GM19452 (cell line): ENCODE measurements at regions not wholly inside any gene's neighbourhood (a gene's known extent, or its start where the extent isn't known, plus 50 kb on each side); places are given as distances from the start of the nearest gene placed in this dataset.
A peak's percentile ranks its signal among the peaks of the same experiment; 100 is the strongest.
"Not testable (repeated sequence)": the region's sequence is repeated elsewhere in the genome, so short reads cannot be mapped to it uniquely, and the experiment has no call there.

ENCODE experiments used
- ATAC-seq: cut with Tn5 transposase; IDR thresholded peaks from one replicate; pipeline ENCODE4 v1.9.1; 2021; ENCODE audit not compliant: unreplicated experiment

DNA sequence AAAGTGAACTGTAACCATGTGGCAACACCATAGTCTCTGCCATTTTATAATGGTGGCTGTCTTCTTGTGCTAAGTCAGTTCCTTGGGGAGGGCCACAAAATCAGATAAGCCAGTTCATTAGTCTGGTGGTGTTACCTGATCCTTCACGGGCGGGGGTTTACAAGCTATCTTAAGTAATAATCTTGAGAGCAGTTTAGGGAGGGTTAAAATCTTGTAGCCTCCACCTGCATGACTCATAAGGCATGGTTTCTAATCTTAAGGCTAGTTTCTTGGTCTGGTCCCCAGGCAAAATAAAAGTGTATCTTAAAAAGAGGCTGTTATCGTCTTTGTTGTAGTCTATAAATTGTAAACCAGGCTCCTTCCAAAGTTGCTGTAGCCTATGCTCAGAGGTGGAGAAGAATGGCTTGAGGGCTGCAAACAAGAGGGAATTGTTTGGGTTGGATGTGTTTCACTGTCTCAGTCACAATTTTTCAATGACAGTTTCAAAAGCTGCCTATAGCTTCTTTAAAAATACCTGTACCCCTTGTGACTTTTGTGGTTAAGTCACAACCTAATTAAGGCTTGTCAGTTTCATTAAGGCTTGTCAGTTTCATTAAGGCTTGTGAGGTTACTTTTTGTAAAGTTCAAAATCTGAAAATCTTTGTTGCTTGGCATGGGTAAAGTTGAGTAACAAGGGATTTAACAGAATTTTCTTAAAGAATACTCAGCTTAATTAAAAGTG lies 135.7 kb downstream of the RPS4Y2 start:
- ATAC-seq = peak; percentile 89

DNA sequence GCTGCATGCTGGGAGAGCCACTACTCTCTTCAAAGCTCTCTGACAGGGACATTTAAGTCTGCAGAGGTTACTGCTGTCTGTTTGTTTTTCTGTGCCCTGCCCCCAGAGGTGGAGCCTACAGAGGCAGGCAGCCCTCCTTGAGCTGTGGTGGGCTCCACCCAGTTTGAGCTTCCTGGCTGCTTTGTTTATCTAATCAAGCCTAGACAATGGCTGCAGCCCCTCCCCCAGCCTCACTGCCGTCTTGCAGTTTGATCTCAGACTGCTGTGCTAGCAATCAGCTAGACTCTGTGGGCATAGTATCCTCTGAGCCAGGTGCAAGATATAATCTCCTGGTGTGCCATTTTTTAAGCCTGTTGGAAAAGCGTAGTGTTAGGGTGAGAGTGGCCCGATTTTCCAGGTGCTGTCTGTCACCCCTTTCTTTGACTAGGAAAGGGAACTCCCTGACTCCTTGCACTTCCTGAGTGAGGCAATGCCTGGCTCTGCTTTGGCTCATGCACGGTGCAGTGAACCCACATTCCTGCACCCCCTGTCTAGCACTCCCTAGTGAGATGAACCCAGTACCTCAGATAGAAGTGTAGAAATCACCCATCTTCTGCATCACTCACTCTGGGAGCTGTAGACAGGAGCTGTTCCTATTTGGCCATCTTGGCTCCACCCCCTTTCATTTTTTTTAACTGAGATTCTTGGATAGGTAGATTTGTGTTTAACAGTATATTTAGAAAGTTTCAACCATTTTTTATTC lies 169.6 kb downstream of the RPS4Y2 start:
- ATAC-seq = not testable (repeated sequence)

DNA sequence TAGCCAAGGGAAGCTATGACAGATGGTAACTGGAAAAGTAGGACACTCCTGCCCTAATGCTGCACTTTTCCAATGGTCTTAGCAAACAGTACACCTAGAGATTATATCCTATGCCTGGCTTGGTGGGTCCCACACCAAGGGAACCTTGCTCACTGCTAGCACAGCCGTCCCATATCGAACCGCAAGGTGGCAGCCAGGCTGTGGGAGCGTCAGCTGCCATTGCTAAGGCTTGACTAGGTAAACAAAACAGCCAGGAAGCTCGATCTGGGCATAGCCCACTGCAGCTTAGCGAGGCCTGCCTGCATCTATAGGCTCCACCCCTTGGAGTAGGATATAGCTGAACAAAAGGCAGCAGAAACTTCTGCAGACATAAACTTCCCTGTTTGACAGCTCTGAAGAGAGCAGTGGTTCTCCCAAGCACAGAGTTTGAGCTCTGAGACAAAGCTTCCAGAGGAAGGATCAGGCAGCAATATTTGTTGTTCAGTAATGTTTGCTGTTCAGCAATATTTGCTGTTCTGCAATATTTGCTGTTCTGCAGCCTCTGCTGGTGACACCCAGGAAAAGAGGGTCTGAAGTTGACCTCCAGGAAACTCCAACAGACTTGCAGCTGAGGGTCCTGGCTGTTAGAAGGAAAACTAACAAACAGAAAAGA lies 173.9 kb downstream of the RPS4Y2 start:
- ATAC-seq = no peak

DNA sequence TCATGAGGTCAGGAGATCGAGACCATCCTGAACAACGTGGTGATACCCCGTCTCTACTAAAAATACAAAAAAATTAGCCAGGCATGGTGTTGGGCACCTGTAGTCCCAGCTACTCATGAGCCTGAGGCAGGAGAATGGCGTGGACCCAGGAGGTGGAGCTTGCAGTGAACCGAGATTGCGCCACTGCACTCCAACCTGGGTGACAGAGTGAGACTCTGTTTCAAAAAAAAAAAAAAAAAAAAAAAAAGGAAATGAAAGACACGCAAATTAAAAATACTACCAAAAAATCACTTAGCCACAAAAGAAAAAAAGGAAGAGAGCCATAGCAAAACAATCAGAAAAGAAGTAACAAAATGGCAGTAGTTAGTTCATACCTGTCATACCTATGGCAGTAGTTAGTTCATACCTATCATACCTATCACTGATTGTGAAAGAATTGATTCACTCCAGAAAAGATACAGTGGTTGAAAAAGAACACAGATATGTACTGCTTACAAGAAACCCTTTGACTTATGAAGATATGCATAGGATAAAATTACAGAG lies 180.9 kb downstream of the RPS4Y2 start:
- ATAC-seq = not testable (repeated sequence)

DNA sequence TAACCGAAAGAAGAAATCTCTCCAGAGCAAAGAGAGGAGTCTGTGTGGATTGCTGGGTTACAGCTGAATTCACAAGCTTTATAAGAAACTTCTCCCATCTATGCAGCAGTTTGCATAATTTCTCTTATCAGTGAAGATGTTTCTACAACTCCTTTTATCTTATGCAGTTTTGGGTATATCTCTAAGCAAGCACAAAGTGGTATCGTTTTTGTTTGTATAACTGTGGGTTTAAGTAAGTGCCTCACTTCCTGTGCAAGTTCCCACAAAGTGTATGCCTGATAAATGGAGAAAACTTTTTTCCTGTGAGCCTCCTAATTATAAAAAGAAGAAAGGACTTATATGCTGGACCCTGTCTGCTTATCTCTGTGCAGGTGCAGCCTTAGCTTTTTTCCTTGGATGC lies 205.6 kb downstream of the RPS4Y2 start:
- no peak for ATAC-seq

DNA sequence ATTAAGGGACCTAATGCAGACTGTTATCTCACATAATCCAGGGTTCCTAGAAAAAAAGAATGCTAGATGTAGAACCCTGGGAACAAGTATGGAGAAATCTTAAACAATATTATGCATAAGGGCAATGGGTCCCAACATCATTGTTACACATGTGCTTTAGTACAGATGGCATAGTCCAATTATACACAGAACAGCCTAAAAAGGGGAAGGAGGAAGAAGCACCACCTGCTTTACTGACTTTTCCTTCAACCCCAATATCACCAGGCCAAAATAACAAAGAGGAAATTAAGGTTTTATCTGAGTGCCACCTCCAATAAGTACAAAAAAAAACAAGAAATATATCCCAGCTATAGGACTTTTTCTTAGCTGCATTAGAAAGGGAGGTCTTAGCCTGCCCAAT lies 211.9 kb downstream of the RPS4Y2 start:
- ATAC-seq = no peak

DNA sequence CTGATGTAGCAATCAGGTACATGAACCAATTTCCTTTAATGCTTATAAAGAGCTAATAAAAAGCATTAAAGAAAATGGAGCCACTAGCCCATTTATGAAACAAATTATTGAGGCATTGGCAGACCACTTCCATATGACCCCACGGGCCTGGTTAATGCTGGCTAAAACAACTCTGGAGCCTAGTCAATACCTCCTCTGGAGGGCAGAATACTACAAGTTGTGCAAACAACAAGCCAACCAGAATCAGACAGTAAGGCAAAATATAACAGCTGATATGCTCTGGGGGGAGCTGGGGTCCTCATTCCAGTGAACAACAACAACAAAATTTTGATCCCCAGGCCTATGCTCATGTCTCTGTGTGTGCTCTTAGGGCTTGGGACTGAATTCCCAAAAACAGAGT lies 212.3 kb downstream of the RPS4Y2 start:
- ATAC-seq = no peak

DNA sequence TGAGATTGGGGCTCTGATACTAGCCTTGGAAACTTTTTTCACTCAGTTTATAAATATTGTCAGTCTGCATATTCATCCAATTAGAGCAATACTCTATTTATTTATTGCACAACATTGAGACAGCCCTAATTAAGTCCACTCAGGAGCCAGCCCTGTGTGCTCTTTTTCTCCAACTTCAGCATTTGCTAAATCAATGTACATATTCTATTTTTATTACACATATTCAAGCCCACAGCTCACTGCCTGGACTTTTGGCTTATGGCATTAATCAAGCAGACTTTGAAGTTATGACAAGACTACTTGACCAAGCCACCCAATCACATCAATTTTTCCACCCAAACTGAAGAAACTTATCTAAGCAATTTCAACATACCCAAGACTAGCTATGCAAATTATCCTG lies 215.5 kb downstream of the RPS4Y2 start:
- no peak for ATAC-seq

DNA sequence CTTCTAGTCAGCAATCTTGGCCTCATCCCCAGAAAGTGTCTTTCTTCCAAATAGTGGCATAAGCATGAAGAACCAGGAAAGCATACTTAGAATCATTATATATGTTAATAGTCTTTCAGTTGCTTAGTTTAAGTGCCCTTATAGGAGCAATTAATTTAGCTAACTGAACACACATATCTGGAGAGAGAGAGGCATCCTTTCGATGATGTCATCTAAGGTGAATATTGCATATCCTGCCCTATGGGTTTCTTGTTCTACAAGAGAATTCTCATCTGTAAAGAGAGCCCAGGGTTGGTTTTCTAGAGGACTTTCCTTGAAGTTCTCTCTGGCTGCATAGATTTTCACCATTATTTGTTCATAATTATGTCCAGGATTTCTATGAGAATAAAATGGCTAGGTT lies 230.1 kb downstream of the RPS4Y2 start:
- ATAC-seq = no peak

DNA sequence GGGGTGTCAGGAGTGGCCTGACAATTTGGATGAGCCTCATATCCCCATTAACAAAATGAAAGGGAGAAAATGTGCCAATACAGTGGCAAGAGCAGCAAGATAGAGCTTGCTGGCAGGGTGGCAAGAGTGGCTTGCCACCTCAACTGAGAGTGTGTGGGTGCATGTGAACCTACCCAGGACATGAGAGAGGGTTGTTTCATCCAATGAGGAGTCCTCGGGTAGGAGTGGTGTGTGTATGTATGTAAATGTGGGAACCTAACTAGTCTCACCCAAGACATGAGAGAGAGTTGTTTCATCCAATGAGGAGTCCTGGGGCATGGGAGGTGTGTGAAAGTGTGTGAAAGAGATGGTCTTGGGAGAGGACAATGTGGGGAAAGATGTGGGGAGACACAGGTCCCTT lies 234.2 kb downstream of the RPS4Y2 start:
- no peak for ATAC-seq

DNA sequence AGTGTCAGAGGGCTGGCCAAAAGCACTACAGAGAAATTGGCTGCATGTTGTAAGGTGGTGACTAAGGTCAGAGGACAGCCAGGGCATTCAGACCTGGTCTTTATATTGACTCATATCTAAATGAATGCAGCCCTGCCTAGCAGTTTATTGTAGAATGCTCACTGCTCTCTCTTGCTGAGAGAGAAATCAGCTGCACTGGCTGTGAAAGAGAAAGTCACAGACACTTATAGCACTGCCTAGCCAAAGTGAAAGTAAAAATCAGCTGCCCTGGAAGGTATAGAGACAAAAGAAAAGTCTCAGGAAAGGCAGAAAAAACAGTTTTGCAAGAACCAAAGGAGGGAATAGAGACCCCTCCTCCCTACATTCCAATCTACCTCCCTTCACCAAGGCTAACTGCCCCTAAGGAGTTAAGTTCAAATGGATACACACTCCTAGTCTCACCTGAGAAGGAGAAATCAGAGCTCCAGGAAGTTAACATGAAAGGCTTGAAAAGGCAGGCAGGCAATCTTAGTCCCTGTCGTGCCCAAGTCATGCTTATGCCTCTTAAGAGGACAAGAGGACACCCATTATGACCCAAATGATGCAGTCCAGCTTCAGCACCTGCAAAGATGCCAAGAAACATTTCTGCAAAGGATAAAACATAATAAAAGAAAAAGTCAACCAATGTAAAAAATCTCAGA lies 235.1 kb downstream of the RPS4Y2 start:
- ATAC-seq = peak; percentile 95

DNA sequence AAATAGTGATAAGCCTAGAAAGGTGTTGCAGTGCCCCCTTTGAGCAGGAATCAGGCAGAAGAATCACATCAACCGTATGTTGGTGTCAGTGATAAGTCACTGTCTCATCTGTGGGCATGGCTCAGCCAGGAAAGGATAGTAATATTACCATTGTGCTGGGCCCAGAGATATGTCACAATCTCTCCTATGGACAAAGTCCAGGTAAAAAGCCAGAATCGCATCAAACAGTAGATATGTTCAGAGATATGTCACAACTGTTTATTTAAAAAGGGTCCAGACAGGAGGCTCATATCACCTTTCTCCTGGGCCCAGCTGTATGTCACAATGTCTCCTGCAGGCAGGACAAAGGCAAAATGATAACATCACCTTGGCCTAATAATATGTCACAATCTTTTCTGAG lies 241.4 kb downstream of the RPS4Y2 start:
- no peak for ATAC-seq

DNA sequence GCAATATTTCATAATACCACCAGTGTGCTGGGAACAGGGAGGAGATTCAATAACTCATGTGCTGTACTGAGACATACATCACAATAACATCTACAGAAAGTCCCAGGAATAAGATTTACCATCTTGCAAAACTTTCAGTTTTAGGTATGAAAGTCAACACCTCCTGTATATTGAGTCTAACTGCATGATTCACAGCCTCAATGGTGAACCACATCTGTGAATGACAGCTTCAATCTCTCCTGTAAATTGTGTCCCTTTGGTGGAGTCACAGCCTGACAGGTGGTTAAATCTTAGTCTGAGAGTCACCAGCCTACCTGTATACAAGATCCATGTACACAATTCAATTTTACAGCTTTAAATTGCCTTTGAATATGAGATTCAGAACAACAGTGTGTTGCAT lies 242.1 kb downstream of the RPS4Y2 start:
- ATAC-seq = no peak

DNA sequence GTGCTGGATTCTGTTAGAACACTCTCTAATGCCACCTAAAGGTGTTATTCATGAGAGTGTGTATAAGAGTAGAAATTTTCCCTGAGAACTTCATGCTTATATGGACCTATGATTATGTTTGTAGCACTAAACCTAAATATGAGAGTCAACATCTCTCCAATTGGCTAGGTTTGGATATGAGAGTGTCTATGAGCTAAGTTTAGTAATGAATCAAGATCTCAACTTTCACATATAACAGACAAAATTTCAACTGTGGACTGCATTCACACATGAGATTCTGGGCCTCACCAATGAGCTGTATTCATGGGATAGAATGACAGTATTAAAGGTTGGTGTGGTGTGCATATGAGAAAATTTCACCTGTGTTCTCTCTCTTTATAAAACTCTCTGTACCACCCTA lies 242.6 kb downstream of the RPS4Y2 start:
- ATAC-seq = no peak

DNA sequence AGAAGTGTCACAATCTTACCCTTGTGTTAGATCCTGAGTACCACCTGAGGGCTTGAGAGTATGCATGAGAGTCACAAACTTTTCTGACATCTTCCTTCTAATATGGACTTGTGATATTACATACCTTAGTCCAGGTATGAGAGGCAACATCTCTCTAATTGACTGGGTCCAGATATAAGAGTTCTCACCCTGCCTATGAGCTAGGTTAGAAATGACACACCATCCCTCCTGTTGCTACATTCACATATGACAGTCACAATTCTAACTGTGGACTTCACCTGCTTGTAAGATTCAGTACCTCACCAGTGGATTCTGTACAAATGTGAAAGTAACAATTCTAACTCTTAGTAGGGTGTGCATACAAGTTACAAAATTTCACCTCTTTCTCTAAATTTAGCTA lies 245.2 kb downstream of the RPS4Y2 start:
- ATAC-seq = no peak

DNA sequence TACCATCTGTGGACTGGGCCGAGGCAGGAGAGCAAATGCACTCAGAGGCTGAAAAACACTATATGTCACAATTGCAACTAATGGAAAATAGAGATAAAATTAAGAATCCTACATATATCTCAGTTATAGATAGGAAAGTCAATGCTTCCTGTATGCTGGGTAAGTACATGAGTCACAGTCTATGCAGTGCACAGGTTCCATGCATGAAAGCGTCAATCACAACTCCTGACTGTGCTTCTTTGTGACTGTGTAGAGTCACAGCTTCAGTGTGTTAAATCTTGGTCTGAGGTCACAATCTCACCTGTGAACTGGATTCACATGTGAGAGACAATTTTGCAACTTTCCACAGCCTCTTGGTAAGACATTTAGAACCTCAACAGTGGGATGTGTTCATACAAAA lies 247.2 kb downstream of the RPS4Y2 start:
- ATAC-seq = no peak

DNA sequence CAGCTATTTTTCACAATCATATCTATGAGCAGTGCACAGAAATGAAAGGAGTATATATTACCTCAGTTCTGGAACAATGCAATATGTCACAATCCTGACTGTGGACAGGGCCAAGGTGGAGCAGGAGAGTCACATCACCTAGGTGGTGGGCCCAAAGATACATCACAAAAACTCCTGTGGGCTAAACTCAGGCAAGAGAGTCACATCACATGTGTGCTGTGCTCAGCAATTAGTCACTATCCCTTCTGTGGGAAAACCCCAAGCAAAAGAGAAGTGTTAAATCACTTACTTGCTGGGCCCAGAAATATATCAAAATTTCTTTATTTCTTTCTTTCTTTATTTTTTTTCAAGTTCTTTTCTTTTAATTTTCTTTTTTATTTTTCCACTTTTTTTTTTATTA lies 249.6 kb downstream of the RPS4Y2 start:
- ATAC-seq = no peak

DNA sequence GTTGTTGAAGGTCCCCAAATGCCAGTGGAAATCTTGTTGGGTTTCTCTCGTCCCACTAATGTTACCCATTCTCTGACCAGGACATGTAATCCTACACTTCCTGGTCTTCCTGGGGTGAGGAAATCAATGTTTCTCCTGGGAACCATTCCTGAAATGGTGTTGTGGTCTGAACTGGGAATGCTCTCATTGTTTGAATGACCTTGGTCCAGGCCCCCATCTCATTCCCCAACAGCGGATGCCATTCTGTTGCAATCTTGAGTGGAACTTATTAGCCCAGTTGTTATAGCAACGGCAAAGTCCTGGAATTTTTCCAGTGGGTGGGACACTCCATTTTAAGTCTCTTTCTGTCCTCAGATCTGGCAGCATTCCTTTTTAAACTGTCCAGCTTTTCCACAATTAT lies 265.9 kb downstream of the RPS4Y2 start:
- ATAC-seq = no peak

DNA sequence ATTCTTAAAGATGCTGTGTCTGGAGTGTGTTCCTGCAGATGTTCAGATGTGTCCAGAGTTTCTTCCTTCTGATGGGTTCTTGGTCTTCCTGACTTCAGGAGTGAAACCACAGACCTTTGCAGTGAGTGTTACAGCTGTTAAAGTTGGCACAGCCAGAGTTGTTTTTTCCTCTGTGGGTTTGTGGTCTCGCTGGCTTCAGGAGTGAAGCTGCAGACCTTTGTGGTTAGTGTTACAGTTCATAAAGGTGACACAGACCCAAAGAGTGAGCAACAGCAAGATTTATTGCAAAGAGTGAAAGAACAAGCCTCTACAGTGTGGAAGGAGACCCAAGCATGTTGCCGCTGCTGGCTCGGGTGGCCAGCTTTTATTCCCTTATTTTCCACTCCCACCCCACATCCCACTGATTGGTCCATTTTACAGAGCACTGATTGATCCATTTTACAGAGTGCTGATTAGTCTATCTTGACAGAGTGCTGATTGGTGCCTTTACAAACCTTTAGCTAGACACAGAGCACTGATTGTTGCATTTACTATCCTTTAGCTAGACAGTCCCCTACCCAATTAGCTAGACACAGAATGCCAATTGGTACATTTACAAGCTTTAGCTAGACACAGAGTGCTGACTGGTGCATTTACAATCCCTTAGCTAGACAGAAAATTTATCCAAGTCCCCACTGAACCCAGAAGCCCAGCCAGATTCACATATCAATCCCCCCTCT lies 266.6 kb downstream of the RPS4Y2 start:
- no peak for ATAC-seq

DNA sequence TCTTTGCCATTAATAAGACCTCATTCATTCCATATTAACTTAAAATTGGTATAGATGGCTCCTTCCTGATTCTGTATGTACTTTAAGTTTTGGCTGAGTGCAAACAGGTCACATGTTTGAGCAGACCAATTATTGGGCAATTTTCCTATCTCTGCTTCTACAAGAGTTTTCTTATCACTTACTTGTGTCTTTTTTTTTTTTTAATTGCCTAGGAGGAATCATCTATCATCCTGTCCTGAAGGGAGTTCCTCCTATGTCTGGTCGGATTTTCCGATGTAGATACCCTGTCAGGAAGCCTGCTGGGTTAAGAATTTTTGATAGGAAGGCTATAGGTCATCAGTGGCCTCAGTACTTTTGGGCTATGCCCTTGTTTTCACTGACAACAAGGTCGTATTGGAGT lies 268.0 kb downstream of the RPS4Y2 start:
- no peak for ATAC-seq

DNA sequence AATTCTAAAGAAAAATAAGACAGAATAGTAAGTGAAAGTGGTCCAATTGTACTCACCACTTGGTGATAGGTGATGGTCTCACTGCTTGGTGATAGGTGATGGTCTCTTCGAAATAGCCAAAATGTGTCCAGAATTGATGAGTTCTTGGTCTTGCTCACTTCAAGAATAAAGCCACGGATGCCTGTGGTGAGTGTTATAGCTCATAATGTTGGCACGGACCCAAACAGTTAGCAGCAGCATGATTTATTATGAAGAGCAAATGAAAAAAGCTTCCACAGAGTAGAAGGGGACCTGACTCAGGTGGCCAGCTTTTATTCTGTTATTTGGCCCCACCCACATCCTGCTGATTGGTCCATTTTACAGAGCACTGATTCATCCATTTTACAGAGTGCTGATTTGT lies 272.6 kb downstream of the RPS4Y2 start:
- ATAC-seq = no peak
